ENCODE measurements at regions not wholly inside any gene's neighbourhood (a gene's known extent, or its start where the extent isn't known, plus 50 kb on each side); places are given as distances from the start of the nearest gene placed in this dataset.
"Not testable (repeated sequence)": the region's sequence is repeated elsewhere in the genome, so short reads cannot be mapped to it uniquely, and the experiment has no call there.

DNA sequence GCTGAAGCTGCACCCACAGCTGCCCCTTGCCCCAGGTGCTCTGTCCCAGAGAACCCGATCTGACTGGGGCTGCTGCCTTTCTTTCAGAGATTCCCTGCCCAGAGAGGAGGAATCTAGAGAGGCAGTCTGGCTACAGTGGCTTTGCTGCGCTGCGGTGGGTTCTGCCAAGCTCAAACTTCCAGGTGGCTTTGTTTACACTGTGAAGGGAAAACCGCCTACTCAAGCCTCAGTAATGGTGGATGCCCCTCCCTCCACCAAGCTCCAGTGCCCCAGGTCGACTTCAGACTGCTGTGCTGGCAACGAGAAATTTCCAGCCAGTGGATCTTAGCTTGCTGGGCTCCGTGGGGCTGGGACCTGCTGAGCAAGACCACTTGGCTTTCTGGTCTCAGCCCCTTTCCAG lies 130.4 kb upstream of the SLC35G4 start:
- not testable (repeated sequence) for H3K4me1 Mint-ChIP-seq (ENCODE audit: low read depth); H3K27me3 Mint-ChIP-seq (ENCODE audit: low read depth)

GRCh38 chr18:11470941-11471340 lies 138.5 kb upstream of the SLC35G4 start:
- CTCF ChIA-PET, result interaction anchor here (0.6 to 1.0 kb wide), 2 partner anchors 82 to 1042 kb away, joined by 3 to 4 read pairs; no protein-coding TSS in a partner anchor
- Mint-ChIP-seq H3K27me3 (ENCODE audit: low read depth) (no peaks in the 10 kb centered on the region), H3K36me3 (ENCODE audit: low read depth) (no peaks in the 10 kb centered on the region), H3K4me1 (ENCODE audit: low read depth) (no peaks in the 10 kb centered on the region), H3K9me3 (no peaks in the 10 kb centered on the region), H3K27ac (no peak overlapping the region), H3K4me3 (no peak overlapping the region)
- DNase-seq, result no peak
- intact Hi-C loops (cut with micrococcal nuclease), result no loop called here

More for the DNA sequence above, 130.4 kb upstream of the SLC35G4 start:
- H3K27ac Mint-ChIP-seq; intact Hi-C loops (cut with micrococcal nuclease); CTCF ChIA-PET; DNase-seq; H3K9me3 Mint-ChIP-seq; H3K36me3 Mint-ChIP-seq (ENCODE audit: low read depth); H3K4me3 Mint-ChIP-seq: not testable (repeated sequence)

GRCh38 chr18:11468617-11469016 lies 140.8 kb upstream of the SLC35G4 start:
- no peak overlapping the region for H3K27ac Mint-ChIP-seq
- H3K9me3 Mint-ChIP-seq, result no peaks in the 10 kb centered on the region
- no peaks in the 10 kb centered on the region for H3K4me1 Mint-ChIP-seq (ENCODE audit: low read depth)
- H3K27me3 Mint-ChIP-seq (ENCODE audit: low read depth), result no peaks in the 10 kb centered on the region
- no peak overlapping the region for H3K4me3 Mint-ChIP-seq
- DNase-seq, result no peak
- CTCF ChIA-PET, result no interaction called here
- intact Hi-C loops (cut with micrococcal nuclease), result no loop called here
- H3K36me3 Mint-ChIP-seq (ENCODE audit: low read depth), result no peaks in the 10 kb centered on the region

- CTCF ChIA-PET, result no interaction called here
- no peak overlapping the region for H3K4me3 Mint-ChIP-seq
- H3K27me3 Mint-ChIP-seq (ENCODE audit: low read depth), result no peaks in the 10 kb centered on the region
- intact Hi-C loops (cut with micrococcal nuclease), result no loop called here
- no peaks in the 10 kb centered on the region for H3K9me3 Mint-ChIP-seq
- H3K27ac Mint-ChIP-seq, result no peak overlapping the region
- no peaks in the 10 kb centered on the region for H3K4me1 Mint-ChIP-seq (ENCODE audit: low read depth)
- H3K36me3 Mint-ChIP-seq (ENCODE audit: low read depth), result no peaks in the 10 kb centered on the region
- DNase-seq, result no peak
Observed at GRCh38 chr18:11468120-11468519, 141.3 kb upstream of the SLC35G4 start.

- Mint-ChIP-seq H3K9me3 (no peaks in the 10 kb centered on the region), H3K4me3 (no peak overlapping the region), H3K36me3 (ENCODE audit: low read depth) (no peaks in the 10 kb centered on the region), H3K4me1 (ENCODE audit: low read depth) (no peaks in the 10 kb centered on the region), H3K27ac (no peak overlapping the region), H3K27me3 (ENCODE audit: low read depth) (no peaks in the 10 kb centered on the region)
- no peak for DNase-seq
- intact Hi-C loops (cut with micrococcal nuclease), result no loop called here
- CTCF ChIA-PET, result no interaction called here
Observed at GRCh38 chr18:11467611-11468010, 141.8 kb upstream of the SLC35G4 start.

- Mint-ChIP-seq H3K27ac (no peak overlapping the region), H3K4me1 (ENCODE audit: low read depth) (no peaks in the 10 kb centered on the region), H3K4me3 (no peak overlapping the region), H3K9me3 (no peaks in the 10 kb centered on the region), H3K27me3 (ENCODE audit: low read depth) (no peaks in the 10 kb centered on the region), H3K36me3 (ENCODE audit: low read depth) (no peaks in the 10 kb centered on the region)
- intact Hi-C loops (cut with micrococcal nuclease), result no loop called here
- CTCF ChIA-PET, result no interaction called here
- DNase-seq, result no peak
Observed at GRCh38 chr18:11464129-11464528, 145.3 kb upstream of the SLC35G4 start.

DNA sequence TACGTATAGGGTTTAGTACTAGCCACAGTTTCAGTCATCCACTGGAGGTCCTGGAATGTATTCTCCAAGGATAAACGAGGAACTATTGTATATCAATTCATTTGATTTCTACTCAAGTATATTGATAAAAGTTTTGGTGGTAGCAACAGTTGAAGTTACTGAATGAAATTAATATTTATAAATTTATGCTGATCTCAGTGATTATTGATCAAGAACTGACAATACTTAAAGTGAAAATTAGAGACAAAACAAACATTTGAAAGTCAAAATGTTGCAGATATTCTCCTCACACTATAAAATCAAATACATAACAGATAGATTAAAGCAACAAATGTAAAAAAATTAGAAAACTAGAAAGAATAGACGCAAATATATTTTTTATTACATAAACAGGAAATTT lies 150.9 kb upstream of the SLC35G4 start:
- Mint-ChIP-seq H3K4me3 (no peak overlapping the region), H3K27ac (no peak overlapping the region), H3K36me3 (ENCODE audit: low read depth) (no peaks in the 10 kb centered on the region), H3K27me3 (ENCODE audit: low read depth) (no peaks in the 10 kb centered on the region), H3K9me3 (peaks cover 3% of the 10 kb centered on the region), H3K4me1 (ENCODE audit: low read depth) (no peaks in the 10 kb centered on the region)
- intact Hi-C loops (cut with micrococcal nuclease), result no loop called here
- no peak for DNase-seq
- CTCF ChIA-PET, result no interaction called here

DNA sequence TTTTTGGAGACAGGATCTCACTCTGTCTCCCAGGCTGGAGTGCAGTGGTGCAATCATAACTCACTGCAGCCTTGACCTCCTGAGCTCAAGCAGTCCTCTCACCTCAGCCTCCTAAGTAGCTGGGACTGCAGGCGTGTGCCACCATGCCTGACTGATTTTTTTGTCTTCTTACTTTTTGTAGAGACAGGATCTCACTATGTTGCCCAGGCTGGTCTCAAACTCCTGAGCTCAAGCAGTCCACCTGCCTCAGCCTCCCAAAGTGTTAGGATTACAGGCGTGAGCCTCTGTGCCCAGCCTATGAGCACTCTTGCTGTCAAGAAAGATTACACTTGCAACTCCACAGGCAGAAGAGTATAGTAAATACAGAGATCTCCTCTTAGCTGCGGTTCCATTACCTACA lies 151.5 kb upstream of the SLC35G4 start:
- H3K36me3 Mint-ChIP-seq (ENCODE audit: low read depth); H3K4me1 Mint-ChIP-seq (ENCODE audit: low read depth); H3K4me3 Mint-ChIP-seq; H3K27me3 Mint-ChIP-seq (ENCODE audit: low read depth); H3K9me3 Mint-ChIP-seq; DNase-seq; H3K27ac Mint-ChIP-seq; intact Hi-C loops (cut with micrococcal nuclease): not testable (repeated sequence)
- CTCF ChIA-PET, result interaction anchor here (0.6 kb wide), 1 partner anchor 11 kb away, joined by 3 read pairs; no protein-coding TSS in a partner anchor

- Mint-ChIP-seq H3K27ac (no peak overlapping the region), H3K27me3 (ENCODE audit: low read depth) (no peaks in the 10 kb centered on the region), H3K36me3 (ENCODE audit: low read depth) (peaks cover 2% of the 10 kb centered on the region), H3K4me3 (no peak overlapping the region), H3K9me3 (peaks cover 6% of the 10 kb centered on the region), H3K4me1 (ENCODE audit: low read depth) (no peaks in the 10 kb centered on the region)
- CTCF ChIA-PET, result no interaction called here
- DNase-seq, result no peak
- intact Hi-C loops (cut with micrococcal nuclease), result no loop called here
Observed at GRCh38 chr18:11454040-11454439, 155.4 kb upstream of the SLC35G4 start.

DNA sequence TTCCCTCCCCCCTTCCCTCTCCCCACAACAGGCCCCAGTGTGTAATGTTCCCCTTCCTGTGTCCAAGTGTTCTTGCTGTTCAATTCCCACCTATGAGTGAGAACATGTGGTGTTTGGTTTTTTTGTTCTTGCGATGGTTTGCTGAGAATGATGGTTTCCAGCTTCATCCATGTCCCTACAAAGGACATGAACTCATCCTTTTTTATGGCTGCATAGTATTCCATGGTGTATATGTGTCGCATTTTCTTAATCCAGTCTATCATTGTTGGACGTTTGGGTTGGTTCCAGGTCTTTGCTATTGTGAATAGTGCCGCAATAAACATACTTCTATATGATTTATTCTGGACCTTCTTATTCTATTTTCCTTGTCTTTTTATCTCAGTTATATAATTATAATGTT lies 165.2 kb upstream of the SLC35G4 start:
- H3K4me3 Mint-ChIP-seq; CTCF ChIA-PET; DNase-seq; H3K27me3 Mint-ChIP-seq (ENCODE audit: low read depth); intact Hi-C loops (cut with micrococcal nuclease); H3K9me3 Mint-ChIP-seq; H3K4me1 Mint-ChIP-seq (ENCODE audit: low read depth); H3K36me3 Mint-ChIP-seq (ENCODE audit: low read depth); H3K27ac Mint-ChIP-seq: not testable (repeated sequence)

DNA sequence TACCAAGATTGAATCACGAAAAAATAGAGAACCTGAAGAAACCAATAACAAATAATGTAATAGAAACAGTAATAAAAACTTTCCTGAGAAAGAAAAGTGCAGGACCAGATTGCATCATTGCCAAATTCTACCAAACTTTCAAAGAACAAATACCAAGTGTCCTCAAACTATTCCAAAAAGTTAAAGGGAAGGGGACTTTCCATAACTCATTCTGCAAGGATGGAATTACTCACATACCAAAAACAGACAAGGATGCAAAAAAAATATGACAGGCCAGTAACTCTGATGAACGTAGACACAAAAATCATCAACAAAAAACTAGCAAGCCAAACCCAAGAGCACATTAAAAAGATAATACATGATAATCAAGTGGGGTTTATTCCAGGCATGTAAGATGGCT lies 172.3 kb upstream of the SLC35G4 start:
- H3K4me3 Mint-ChIP-seq, result no peak overlapping the region
- H3K27me3 Mint-ChIP-seq (ENCODE audit: low read depth), result no peaks in the 10 kb centered on the region
- intact Hi-C loops (cut with micrococcal nuclease), result no loop called here
- H3K9me3 Mint-ChIP-seq, result peaks cover 4% of the 10 kb centered on the region
- H3K27ac Mint-ChIP-seq, result no peak overlapping the region
- no peaks in the 10 kb centered on the region for H3K4me1 Mint-ChIP-seq (ENCODE audit: low read depth)
- no peaks in the 10 kb centered on the region for H3K36me3 Mint-ChIP-seq (ENCODE audit: low read depth)
- CTCF ChIA-PET, result no interaction called here
- DNase-seq, result no peak

DNA sequence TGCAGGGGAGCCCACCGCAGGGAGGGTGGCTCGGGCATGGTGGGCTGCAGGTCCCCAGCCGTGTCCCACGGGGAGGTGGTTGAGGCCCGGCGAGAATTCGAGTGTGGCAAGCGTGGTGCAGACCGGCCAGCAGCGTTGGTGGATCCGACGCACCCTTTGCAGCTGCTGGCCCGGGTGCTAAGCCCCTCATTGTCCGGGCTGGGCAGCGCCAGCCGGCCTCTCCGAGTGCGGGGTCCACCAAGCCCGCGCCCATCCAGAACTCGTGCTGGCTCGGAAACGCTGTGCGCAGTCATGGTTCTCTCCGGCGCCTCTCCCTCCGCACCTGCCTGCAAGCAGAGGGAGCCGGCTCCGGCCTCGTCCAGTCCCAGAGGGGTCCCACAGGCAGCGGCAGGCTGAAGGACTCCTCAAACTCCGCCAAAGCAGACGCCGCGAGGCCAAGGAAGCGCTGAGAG lies 177.0 kb upstream of the SLC35G4 start:
- intact Hi-C loops (cut with micrococcal nuclease), result no loop called here
- H3K9me3 Mint-ChIP-seq, result peaks cover 6% of the 10 kb centered on the region
- no peaks in the 10 kb centered on the region for H3K4me1 Mint-ChIP-seq (ENCODE audit: low read depth)
- H3K36me3 Mint-ChIP-seq (ENCODE audit: low read depth), result no peaks in the 10 kb centered on the region
- no peak overlapping the region for H3K27ac Mint-ChIP-seq
- DNase-seq, result no peak
- CTCF ChIA-PET, result no interaction called here
- H3K4me3 Mint-ChIP-seq, result no peak overlapping the region
- peaks cover 3% of the 10 kb centered on the region for H3K27me3 Mint-ChIP-seq (ENCODE audit: low read depth)

- Mint-ChIP-seq H3K27me3 (ENCODE audit: low read depth) (peaks cover 3% of the 10 kb centered on the region), H3K4me3 (no peak overlapping the region), H3K27ac (no peak overlapping the region), H3K4me1 (ENCODE audit: low read depth) (no peaks in the 10 kb centered on the region), H3K9me3 (peaks cover 6% of the 10 kb centered on the region), H3K36me3 (ENCODE audit: low read depth) (no peaks in the 10 kb centered on the region)
- CTCF ChIA-PET, result no interaction called here
- intact Hi-C loops (cut with micrococcal nuclease), result no loop called here
- no peak for DNase-seq
Observed at GRCh38 chr18:11429876-11430275, 179.5 kb upstream of the SLC35G4 start.

DNA sequence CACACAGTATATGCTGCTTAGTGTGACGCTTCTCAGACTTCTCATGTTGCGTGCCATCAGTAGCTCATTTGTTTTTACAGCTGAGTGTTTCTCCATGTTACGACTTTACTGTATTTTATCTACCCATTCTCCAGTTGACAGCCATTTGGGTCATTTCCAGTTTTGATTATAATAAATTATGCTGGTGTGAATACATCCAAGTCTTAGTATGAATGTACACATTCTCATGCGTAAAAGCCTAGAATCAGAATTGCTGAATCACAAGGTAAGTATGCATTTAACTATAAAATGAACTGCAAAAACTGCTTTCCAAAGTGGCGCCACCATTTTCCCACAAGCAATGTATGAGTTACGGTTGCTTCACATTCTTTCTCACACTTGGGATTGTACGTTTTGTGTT lies 184.2 kb upstream of the SLC35G4 start:
- Mint-ChIP-seq H3K4me1 (ENCODE audit: low read depth) (no peaks in the 10 kb centered on the region), H3K36me3 (ENCODE audit: low read depth) (no peaks in the 10 kb centered on the region), H3K27ac (no peak overlapping the region), H3K9me3 (peaks cover 3% of the 10 kb centered on the region), H3K4me3 (no peak overlapping the region), H3K27me3 (ENCODE audit: low read depth) (peaks cover 3% of the 10 kb centered on the region)
- intact Hi-C loops (cut with micrococcal nuclease), result no loop called here
- no peak for DNase-seq
- CTCF ChIA-PET, result no interaction called here
